DND-41 (cell line): ENCODE measurements at regions not wholly inside any gene's neighbourhood (a gene's known extent, or its start where the extent isn't known, plus 50 kb on each side); places are given as distances from the start of the nearest gene placed in this dataset.

Experiments
- EZH2 ChIP-seq: IDR thresholded peaks from 3 replicates; pipeline ENCODE4 v1.6.1; 2012; ENCODE audit warnings: borderline replicate concordance, low read depth, mild to moderate bottlenecking, moderate library complexity, low read length, inconsistent platforms; ENCODE audit not compliant: severe bottlenecking
- TF ChIP-seq, protein P1 (sequence below): IDR thresholded peaks from 2 replicates; pipeline ENCODE4 v1.5.1; 2012; ENCODE audit warnings: borderline replicate concordance, low read length, moderate library complexity, mild to moderate bottlenecking; ENCODE audit not compliant: poor library complexity, severe bottlenecking; ENCODE audit errors: extremely low read depth

DNA sequence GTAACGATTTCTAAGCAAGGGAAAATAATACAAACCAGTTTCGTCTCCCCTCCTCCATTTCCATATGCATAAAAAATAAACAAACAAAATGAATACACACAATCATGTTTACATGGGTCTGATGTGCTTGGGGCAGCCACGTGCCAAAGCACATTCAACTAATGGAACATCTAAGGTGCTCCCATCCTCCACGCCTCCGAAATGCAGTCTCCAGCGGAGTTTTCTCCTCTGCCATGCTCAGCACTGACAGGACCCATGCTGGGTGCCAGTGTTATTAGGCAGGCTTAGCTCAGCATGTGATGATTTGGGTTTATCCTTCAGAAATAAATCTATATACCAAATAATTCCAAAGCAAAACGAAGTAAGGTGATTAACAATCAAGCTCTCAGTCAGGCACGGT, 337.3 kb upstream of the ATP10A start:
- TF ChIP-seq, protein P1, sequence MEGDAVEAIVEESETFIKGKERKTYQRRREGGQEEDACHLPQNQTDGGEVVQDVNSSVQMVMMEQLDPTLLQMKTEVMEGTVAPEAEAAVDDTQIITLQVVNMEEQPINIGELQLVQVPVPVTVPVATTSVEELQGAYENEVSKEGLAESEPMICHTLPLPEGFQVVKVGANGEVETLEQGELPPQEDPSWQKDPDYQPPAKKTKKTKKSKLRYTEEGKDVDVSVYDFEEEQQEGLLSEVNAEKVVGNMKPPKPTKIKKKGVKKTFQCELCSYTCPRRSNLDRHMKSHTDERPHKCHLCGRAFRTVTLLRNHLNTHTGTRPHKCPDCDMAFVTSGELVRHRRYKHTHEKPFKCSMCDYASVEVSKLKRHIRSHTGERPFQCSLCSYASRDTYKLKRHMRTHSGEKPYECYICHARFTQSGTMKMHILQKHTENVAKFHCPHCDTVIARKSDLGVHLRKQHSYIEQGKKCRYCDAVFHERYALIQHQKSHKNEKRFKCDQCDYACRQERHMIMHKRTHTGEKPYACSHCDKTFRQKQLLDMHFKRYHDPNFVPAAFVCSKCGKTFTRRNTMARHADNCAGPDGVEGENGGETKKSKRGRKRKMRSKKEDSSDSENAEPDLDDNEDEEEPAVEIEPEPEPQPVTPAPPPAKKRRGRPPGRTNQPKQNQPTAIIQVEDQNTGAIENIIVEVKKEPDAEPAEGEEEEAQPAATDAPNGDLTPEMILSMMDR = no peak
- no peak for TF ChIP-seq EZH2
